Stimulated activated CD4-positive, alpha-beta T cell treated with anti-CD3 and anti-CD28 coated beads, Interleukin-12 subunit alpha, Interleukin-12 subunit beta, amount 100 ng/mL, for 24 hours (primary cell): ENCODE measurements at regions not wholly inside any gene's neighbourhood (a gene's known extent, or its start where the extent isn't known, plus 50 kb on each side); places are given as distances from the start of the nearest gene placed in this dataset.
A peak's percentile ranks its signal among the peaks of the same experiment; 100 is the strongest.

Experiments used
- DNase-seq, 2 experiments: peaks; one replicate each; pipeline ENCODE4 v3.0.0-alpha.2; 2020; ENCODE audit warnings: low read depth in 2 of 2

GRCh38 chr1:228546541-228547463 is 59.6 kb downstream of the RNF187 start:
- DNase-seq: no peak

DNA sequence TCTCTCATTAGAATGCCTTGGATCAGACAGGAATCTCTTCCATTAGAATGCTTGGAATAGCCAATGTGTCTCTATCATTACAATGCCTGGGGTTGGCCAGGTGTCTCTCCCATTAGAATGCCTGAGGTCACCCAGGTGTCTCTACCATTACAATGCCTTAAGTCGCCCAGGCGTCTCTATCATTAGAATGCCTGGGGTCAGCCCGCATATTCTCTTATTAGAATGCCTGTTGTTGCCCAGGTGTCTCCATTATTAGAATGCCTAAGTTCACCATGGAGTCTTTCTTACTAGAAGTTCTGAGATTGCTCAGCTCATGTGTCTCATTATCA is 60.2 kb downstream of the RNF187 start:
- DNase-seq: no peak

- DNase-seq: no peak
Observed at GRCh38 chr1:228548788-228549187, 61.6 kb downstream of the RNF187 start.

DNA sequence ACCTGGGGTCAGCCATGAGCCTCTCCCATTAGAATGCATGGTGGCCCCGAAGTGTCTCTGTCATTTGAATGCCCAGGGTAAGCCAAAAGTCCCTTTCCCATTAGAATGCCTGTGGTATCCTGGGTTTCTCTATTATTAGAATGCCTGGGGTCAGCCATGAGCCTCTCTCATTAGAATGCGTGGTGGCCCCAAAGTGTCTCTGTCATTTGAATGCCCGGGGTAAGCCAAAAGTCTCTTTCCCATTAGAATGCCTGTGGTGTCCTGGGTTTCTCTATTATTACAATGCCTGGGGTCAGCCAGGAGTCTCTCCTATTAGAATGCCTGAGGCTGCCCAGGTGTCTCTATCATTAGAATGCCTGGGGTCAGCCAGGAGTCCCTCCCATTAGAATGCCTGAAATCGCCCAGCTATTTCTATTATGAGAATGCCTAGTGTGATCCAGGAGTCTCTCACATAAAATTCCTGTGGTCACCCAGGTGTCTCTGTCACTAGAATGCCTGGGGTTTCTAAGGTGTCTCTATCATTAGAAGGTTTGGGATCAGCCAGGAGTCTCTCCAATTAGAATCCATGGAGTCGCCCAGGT is 65.5 kb downstream of the RNF187 start:
- DNase-seq: no peak

DNA sequence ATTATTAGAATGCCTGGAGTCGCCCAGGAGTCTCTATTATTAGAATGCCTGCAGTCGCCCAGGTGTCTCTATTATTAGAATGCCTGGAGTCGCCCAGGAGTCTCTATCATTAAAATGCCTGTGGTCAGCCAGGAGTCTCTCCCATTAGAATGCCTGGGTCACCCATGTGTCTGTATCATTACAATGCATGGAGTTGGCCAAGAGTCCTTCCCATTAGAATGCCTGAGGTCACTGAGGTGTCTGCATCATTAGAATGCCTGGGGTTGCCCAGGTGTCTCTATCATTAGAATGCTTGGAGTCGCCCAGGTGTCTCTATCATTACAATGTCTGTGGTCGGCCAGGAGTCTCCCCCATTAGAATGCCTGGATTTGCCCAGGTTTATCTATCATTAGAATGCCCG is 66.9 kb downstream of the RNF187 start:
- DNase-seq: no peak

DNA sequence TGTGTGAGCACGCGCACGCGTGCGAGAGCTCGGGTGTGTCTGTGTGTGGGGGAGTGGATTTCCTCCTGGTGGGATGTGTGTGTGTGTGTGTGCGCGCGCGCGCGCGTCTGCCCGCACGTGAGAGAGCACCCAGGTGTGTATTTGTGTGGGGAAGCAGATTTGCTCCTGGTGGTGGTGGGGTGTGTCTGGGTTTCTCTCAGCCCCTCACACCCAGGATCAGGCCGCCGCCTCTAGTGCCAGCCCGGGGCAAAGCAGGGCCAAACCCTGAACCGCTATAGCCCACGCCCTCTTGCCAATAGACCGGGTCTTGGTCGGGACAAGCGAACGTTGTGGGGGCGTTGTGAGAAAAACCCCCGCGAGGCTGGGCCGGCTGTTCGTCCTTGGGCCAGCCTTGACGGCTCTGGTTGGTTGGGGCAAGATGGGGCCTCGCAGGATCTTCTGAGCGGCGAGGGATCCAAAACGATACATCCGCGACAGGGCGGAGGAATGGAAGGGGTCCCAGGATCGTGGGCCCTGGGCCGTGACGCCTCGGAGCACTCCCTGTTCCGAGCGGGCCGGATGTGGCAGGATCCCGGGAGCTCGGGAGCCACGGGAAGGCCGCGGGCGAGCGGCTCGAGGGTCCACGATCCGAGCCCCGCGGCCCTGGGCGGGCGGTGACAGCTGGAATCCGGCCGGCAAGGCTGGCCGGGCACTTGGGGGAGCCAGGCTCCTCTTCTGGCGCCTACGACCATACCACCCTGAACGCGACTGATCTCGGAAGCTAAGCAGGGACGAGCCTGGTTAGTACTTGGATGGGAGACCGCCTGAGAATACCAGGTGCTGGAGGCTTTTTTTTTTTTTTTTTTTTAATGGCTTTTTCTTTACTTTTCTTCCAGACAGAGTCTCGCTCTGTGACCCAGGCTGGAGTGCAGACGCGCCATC is 68.2 kb downstream of the RNF187 start:
- DNase-seq: peak in 1 of 2 experiments; percentile 15

GRCh38 chr1:228556634-228557430 is 69.7 kb downstream of the RNF187 start:
- DNase-seq: peak in 1 of 2 experiments; percentile 9
